HUES6 (cell line): ENCODE measurements at regions not wholly inside any gene's neighbourhood (a gene's known extent, or its start where the extent isn't known, plus 50 kb on each side); places are given as distances from the start of the nearest gene placed in this dataset.
"Not testable (repeated sequence)": the region's sequence is repeated elsewhere in the genome, so short reads cannot be mapped to it uniquely, and the experiment has no call there.

Source experiments
- H3K27ac ChIP-seq: 2 replicates; pipeline ENCODE4 v1.7.0; 2013; ENCODE audit warnings: low read depth, mild to moderate bottlenecking, low read length, inconsistent platforms
- H3K27me3 ChIP-seq: 2 replicates; pipeline ENCODE4 v1.6.1; 2013; ENCODE audit warnings: low read length; ENCODE audit not compliant: control insufficient read depth, insufficient read depth
- H3K36me3 ChIP-seq: 2 replicates; pipeline ENCODE4 v1.6.1; 2013; ENCODE audit warnings: low read length; ENCODE audit not compliant: control insufficient read depth, insufficient read depth
- H3K4me1 ChIP-seq: 2 replicates; pipeline ENCODE4 v1.6.1; 2013; ENCODE audit warnings: low read length; ENCODE audit not compliant: control insufficient read depth, insufficient read depth
- H3K4me3 ChIP-seq: 2 replicates; pipeline ENCODE4 v1.5.1; 2013; ENCODE audit warnings: low read depth, low read length
- H3K9ac ChIP-seq: one replicate; pipeline ENCODE4 v1.6.1; 2013; ENCODE audit warnings: mild to moderate bottlenecking, low read length
- H3K9me3 ChIP-seq: 2 replicates; pipeline ENCODE4 v1.6.1; 2013; ENCODE audit warnings: low read depth, low read length; ENCODE audit not compliant: control insufficient read depth, insufficient read depth

DNA sequence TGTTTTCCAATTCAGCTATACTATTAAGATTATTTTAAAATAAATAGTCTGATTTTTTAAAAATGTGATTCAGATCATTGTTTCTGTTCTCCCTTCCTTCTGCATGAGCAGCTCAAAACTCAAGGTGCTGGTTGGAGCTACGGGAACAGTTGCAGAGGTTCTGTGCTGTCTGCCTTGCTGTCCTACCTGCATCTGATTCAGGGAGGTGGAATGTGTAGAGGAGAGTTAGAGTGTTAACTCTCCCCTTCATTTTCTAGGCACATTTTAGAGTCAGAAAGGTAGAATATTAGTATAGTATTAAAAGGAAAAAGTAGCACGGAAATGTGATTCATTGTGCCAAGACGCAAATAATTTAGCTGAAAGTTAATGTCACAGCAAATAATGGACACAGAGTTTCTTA lies 188.1 kb upstream of the SLC35B3 start:
- Histone ChIP-seq H3K4me1 (peaks cover 10% of the 10 kb centered on the region; the same call in 1 of the 2 replicates), H3K4me3 (no peak overlapping the region)

DNA sequence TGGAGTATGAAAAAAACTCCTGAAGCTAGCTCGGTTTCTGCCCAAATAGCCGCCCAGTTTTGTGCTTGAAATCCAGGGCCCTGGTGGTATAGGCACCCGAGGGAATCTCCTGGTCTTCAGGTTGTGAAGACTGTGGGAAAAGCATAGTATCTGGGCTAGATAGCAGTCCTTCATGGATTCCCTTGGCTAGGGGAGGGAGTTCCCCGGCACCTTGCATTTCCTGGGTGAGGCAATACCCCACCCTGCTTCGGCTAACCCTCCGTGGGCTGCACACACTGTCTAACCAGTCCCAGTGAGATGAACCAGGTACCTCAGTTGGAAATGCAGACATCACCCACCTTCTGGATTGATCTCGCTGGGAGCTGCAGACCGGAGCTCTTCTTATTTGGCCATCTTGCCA lies 184.5 kb upstream of the SLC35B3 start:
- Histone ChIP-seq H3K36me3 (no peaks in the 10 kb centered on the region), H3K9ac (no peak overlapping the region), H3K27me3 (no peaks in the 10 kb centered on the region), H3K4me3 (no peak overlapping the region), H3K9me3 (no peaks in the 10 kb centered on the region), H3K27ac (no peak overlapping the region), H3K4me1 (0 out of 2 replicates have a peak, but pooled peaks cover 10% of the 10 kb centered on the region)

More for the DNA sequence above, 188.1 kb upstream of the SLC35B3 start:
- Histone ChIP-seq H3K27me3 (no peaks in the 10 kb centered on the region), H3K9ac (no peak overlapping the region), H3K27ac (no peak overlapping the region), H3K9me3 (no peaks in the 10 kb centered on the region), H3K36me3 (no peaks in the 10 kb centered on the region)

DNA sequence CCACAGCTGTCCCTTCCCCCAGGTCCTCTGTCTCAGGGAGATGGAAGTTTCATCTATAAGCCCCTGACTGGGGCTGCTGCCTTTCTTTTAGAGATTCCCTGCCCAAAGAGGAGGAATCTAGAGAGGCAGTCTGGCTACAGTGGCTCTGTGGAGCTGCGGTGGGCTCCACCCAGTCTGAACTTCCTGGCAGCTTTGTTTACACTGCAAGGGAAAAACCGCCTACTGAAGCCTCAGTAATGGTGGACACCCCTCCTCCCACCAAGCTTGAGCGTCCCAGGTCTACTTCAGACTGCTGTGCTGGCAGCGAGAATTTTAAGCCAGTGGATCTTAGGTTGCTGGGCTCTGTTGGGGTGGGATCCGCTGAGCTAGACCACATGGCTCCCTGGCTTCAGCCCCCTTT lies 184.1 kb upstream of the SLC35B3 start:
- H3K4me1 ChIP-seq, H3K27me3 ChIP-seq, H3K9me3 ChIP-seq, H3K4me3 ChIP-seq, H3K9ac ChIP-seq, H3K27ac ChIP-seq, H3K36me3 ChIP-seq: not testable (repeated sequence)

DNA sequence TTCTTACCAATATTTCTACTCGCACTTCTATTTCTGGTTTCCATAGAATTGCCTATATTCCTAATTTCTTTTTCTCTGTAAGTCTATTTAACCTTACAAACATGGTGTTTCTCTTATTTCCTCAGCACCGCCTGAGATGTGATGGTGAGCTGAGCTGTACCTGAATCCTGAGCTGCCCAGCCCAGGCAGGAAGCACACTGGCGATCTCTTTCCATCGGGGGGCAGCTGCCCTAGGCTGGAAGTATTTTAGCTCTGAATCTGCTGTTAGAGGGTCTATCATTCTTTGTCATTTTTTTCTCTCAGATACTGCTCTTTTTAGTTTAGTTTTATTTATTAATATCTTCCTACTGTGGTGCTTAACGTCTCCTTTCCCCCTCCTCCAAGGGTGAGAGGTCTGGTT lies 173.4 kb upstream of the SLC35B3 start:
- Histone ChIP-seq H3K4me1 (no peaks in the 10 kb centered on the region), H3K4me3 (no peak overlapping the region), H3K9me3 (no peaks in the 10 kb centered on the region), H3K27ac (no peak overlapping the region), H3K9ac (no peak overlapping the region), H3K27me3 (no peaks in the 10 kb centered on the region), H3K36me3 (no peaks in the 10 kb centered on the region)

DNA sequence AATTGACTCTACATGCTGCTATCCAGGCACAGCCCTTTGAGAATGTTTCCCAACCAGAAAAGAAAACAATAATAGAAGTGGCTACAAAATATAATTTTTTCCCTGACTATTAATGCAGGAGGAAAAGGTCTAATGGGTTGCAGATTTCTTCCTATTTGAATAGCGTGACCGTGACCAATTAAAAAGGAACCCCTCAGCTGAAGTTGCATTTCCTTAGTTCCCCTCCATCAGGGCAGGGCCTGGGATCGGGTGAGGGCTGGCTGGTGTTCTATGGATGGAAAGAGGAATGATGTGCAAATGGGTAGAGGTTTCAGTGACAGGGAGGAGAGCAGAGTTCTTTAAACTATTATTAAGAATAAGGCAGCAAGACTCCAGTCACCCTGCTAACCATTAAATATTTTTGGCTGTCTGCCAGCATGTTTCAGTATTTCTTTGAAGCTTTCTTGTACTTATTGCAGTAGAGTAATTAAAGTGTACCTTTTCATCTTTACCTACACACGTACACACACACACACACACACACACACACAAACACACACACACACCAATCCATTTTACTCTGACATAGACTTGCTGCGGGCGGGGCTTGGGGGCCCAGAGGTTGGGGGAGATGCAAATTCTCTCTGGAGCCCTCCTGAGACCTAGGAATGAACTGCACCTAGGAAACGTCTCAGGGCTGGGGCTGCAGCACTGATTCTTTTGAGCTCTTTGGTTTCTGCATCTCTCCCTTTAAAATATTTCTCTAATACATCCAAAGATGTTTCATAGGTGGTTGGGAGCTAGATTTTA lies 154.8 kb upstream of the SLC35B3 start:
- H3K36me3 ChIP-seq = no peaks in the 10 kb centered on the region
- no peak overlapping the region for H3K27ac ChIP-seq
- H3K9me3 ChIP-seq = no peaks in the 10 kb centered on the region
- no peak overlapping the region for H3K9ac ChIP-seq
- H3K4me3 ChIP-seq = no peak overlapping the region
- H3K4me1 ChIP-seq = peaks cover 3% of the 10 kb centered on the region; the same call in 1 of the 2 replicates
- H3K27me3 ChIP-seq = no peaks in the 10 kb centered on the region

DNA sequence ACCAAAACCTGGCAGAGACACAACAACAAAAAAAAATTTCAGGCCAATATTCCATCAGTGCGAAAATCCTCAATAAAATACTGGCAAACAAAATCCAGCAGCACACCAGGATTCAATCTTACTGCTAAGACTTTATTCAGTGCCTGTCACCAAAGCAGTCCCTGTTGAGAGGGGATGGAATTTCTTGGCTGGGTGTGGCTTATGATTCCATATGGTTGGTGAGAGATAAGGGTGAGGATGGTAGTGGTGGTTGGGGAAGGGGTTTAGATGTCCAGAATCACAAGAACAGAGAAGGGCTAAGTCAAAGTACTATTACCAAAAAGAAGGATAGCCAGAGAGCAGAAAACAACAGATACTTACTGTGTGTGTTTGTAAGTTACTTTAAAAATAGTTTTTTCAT lies 152.8 kb upstream of the SLC35B3 start:
- H3K27me3 ChIP-seq = no peaks in the 10 kb centered on the region
- H3K4me3 ChIP-seq = no peak overlapping the region
- no peaks in the 10 kb centered on the region for H3K36me3 ChIP-seq
- no peak overlapping the region for H3K9ac ChIP-seq
- H3K27ac ChIP-seq = no peak overlapping the region
- H3K4me1 ChIP-seq = peaks cover 3% of the 10 kb centered on the region; the same call in 1 of the 2 replicates
- no peaks in the 10 kb centered on the region for H3K9me3 ChIP-seq

DNA sequence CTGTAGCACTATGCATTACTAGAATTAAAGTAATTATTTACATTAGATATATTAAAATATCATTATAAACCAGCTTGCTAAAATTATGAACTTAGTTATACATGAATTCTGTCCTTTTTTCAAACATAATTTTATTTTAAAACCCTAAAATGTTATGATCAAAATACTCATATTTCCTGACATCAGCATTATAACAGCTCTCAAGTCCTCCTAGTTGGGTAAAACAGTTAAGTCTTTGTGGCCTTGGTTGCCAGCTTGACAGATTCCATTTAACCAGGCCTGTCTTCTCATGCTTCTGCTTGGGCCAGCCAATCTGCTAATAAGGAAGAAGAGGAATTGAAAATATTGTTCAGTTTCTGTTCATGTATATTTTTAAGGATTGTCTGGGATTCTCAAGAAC lies 147.9 kb upstream of the SLC35B3 start:
- Histone ChIP-seq H3K9ac (no peak overlapping the region), H3K4me3 (no peak overlapping the region), H3K27me3 (no peaks in the 10 kb centered on the region), H3K4me1 (no peaks in the 10 kb centered on the region), H3K36me3 (no peaks in the 10 kb centered on the region), H3K27ac (no peak overlapping the region), H3K9me3 (no peaks in the 10 kb centered on the region)

DNA sequence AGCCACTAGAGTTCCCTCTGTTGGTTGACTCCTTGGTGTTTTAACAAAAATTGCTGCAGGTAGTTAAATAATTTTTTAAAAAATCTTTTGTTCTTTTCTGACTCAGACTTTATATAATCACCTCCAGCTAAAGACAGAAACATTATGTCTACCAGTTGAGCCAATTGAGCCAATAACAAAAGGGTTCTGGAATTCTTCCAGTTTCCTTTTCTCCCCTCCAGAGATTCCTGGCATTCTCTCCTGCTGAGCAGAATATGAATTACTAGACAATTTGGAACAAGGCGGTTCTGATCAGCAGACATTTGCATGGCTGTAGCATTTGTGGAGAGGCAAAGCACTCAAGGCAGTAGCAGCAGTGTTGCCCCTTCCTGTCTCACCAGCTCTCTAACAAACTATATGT lies 144.0 kb upstream of the SLC35B3 start:
- H3K9ac ChIP-seq = no peak overlapping the region
- H3K27me3 ChIP-seq = no peaks in the 10 kb centered on the region
- H3K4me3 ChIP-seq = no peak overlapping the region
- H3K4me1 ChIP-seq = no peaks in the 10 kb centered on the region
- no peaks in the 10 kb centered on the region for H3K36me3 ChIP-seq
- H3K9me3 ChIP-seq = no peaks in the 10 kb centered on the region
- H3K27ac ChIP-seq = no peak overlapping the region

DNA sequence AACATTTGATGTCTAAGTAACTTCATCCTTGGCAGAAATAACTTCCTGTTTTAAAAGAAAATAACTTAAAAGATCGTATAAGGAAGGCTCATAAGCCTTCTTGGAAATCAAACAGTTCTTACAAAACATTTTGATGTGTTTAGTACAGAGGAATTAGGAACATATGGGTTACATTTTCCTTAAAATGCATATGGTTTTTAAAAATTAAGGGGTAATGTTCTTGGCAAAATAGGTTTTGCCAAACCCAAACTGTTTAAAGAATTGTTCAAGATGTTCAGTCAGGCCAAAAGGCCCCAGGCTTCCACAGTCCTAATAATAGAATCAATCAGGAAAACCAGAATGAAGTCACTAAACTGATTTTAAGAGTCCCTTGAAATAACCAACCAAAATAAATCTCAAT lies 142.7 kb upstream of the SLC35B3 start:
- Histone ChIP-seq H3K9me3 (no peaks in the 10 kb centered on the region), H3K36me3 (no peaks in the 10 kb centered on the region), H3K4me1 (no peaks in the 10 kb centered on the region), H3K27ac (no peak overlapping the region), H3K4me3 (no peak overlapping the region), H3K9ac (no peak overlapping the region), H3K27me3 (no peaks in the 10 kb centered on the region)

DNA sequence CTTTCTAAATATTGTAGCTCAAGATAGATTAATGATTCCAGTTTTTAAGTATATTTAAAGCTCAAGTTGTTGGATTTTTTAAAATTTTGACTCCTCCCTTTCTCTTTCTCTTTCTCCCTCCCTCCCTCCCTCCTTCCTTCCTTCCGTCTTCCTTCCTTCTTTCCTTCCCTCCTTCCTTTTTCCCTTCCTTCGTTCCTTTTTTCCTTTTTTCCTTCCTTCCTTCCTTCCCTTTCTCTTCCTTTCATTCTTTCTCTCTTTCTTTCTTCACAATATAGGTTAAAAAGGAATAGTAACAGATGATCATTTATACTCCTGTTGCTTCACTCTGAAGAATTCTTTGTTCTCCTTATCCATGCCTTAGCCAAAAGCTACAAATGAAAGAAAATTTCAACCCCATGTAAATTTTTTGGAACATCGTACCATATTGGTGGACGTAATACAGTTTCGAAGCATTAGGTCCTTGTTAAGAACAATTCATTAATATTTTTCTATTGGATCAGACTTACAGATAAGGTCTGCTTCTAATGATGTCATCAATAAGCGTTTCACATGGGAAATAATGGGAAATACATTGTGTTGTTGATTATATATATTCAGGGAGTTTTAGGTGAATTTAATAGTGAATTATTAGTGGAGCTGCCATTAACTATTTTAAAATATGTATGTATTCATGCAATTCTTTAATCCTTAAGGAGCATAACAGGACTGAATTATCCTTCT lies 139.6 kb upstream of the SLC35B3 start:
- H3K9ac ChIP-seq = no peak overlapping the region
- no peaks in the 10 kb centered on the region for H3K27me3 ChIP-seq
- no peaks in the 10 kb centered on the region for H3K4me1 ChIP-seq
- H3K27ac ChIP-seq = no peak overlapping the region
- no peaks in the 10 kb centered on the region for H3K36me3 ChIP-seq
- H3K4me3 ChIP-seq = no peak overlapping the region
- no peaks in the 10 kb centered on the region for H3K9me3 ChIP-seq

DNA sequence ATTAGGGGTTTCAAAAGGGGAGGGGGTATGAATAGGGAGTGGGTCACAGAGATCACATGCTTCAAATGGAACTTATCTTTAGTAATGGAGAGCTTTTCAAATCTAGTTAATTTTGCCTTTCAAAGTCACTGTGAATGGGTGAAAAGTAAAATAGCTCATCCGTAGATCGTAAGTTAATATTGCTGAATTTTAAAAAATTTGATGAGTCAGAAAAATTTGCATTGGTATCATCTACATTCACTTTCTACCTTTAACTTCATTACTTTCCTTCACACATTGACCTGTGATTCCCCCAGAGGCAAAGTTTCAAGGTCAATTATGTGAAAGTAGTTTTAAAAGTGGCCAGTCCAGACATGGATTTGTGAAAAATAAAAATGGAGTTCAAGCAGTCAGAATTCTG lies 139.0 kb upstream of the SLC35B3 start:
- Histone ChIP-seq H3K9me3 (no peaks in the 10 kb centered on the region), H3K4me1 (no peaks in the 10 kb centered on the region), H3K36me3 (no peaks in the 10 kb centered on the region), H3K27me3 (no peaks in the 10 kb centered on the region), H3K9ac (no peak overlapping the region), H3K4me3 (no peak overlapping the region), H3K27ac (no peak overlapping the region)
